ENCODE measurements at regions not wholly inside any gene's neighbourhood (a gene's known extent, or its start where the extent isn't known, plus 50 kb on each side); places are given as distances from the start of the nearest gene placed in this dataset.

DNA sequence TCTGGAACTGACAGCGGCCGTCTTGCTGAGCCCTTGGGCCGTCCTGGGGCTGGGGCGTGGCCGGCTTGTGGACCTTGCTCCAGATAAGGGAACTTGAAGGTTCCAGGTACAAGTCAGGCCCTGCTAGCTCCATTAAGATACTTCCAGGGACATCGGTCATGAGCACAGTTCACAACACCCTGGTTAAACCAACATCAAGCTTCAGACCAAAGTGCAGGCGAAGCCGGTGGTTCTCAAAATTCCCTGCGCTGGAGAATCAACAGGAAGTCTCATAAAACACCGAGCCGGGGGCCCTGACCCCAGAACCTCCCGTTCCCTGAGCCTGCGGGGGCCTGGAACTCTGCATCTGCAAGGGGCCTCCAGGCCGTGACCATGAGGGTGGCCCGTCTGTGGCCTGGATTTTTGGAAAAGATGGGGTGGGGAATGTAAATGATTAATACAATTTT is 1043.8 kb downstream of the BRD1 start:
- TF ChIP-seq, protein P1, sequence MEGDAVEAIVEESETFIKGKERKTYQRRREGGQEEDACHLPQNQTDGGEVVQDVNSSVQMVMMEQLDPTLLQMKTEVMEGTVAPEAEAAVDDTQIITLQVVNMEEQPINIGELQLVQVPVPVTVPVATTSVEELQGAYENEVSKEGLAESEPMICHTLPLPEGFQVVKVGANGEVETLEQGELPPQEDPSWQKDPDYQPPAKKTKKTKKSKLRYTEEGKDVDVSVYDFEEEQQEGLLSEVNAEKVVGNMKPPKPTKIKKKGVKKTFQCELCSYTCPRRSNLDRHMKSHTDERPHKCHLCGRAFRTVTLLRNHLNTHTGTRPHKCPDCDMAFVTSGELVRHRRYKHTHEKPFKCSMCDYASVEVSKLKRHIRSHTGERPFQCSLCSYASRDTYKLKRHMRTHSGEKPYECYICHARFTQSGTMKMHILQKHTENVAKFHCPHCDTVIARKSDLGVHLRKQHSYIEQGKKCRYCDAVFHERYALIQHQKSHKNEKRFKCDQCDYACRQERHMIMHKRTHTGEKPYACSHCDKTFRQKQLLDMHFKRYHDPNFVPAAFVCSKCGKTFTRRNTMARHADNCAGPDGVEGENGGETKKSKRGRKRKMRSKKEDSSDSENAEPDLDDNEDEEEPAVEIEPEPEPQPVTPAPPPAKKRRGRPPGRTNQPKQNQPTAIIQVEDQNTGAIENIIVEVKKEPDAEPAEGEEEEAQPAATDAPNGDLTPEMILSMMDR (IDR thresholded peaks at IDR 0.05; ENCODE audit: low read depth, low read length, poor library complexity, severe bottlenecking) = no peak
- no peak for TF ChIP-seq EZH2phosphoT487 (IDR thresholded peaks at IDR 0.05; ENCODE audit: borderline replicate concordance, low read length)
